ENCODE measurements at regions not wholly inside any gene's neighbourhood (a gene's known extent, or its start where the extent isn't known, plus 50 kb on each side); places are given as distances from the start of the nearest gene placed in this dataset.

GRCh38 chr12:13591488-13591887, 389.9 kb downstream of the GRIN2B start:
- peaks cover 3 to 41% (median 21%) of the 10 kb centered on the region in 4 donors for H3K4me1 ChIP-seq (ENCODE audit: control insufficient read depth in 4 of 4, insufficient read depth in 4 of 4, low read length in 3 of 4)
- H3K9ac ChIP-seq (ENCODE audit: low read depth in 1 of 2, low read length in 2 of 2): no peak overlapping the region
- H3K4me3 ChIP-seq (ENCODE audit: low read depth in 1 of 3, low read length in 3 of 3): no peak overlapping the region
- no peaks in the 10 kb centered on the region for H3K9me3 ChIP-seq (ENCODE audit: control insufficient read depth in 4 of 4, low read length in 3 of 4)
- no peak for TF ChIP-seq FOXA1 (IDR thresholded peaks at IDR 0.05)
- TF ChIP-seq, protein P1, sequence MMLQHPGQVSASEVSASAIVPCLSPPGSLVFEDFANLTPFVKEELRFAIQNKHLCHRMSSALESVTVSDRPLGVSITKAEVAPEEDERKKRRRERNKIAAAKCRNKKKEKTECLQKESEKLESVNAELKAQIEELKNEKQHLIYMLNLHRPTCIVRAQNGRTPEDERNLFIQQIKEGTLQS (IDR thresholded peaks at IDR 0.05): no peak
- TF ChIP-seq RXRA (IDR thresholded peaks at IDR 0.05): peak in 1 of 2 donors; percentile 39
- TF ChIP-seq SP1 (IDR thresholded peaks at IDR 0.05): peak; percentile 37
- TF ChIP-seq HNF4A (conservative IDR thresholded peaks at IDR 0.05): peak; percentile 62 to 72
- H3K27ac ChIP-seq (ENCODE audit: low read depth in 1 of 2, low read length in 2 of 2): peak overlapping the region in 1 of 2 donors; percentile 46
- no peak for DNase-seq (ENCODE audit: low spot score)
- no peaks in the 10 kb centered on the region for H3K36me3 ChIP-seq (ENCODE audit: control insufficient read depth in 4 of 4, insufficient read depth in 3 of 4, low read depth in 1 of 4, low read length in 3 of 4)
- H3K27me3 ChIP-seq (ENCODE audit: control insufficient read depth in 4 of 4, insufficient read depth in 4 of 4, low read length in 3 of 4): no peaks in the 10 kb centered on the region

DNA sequence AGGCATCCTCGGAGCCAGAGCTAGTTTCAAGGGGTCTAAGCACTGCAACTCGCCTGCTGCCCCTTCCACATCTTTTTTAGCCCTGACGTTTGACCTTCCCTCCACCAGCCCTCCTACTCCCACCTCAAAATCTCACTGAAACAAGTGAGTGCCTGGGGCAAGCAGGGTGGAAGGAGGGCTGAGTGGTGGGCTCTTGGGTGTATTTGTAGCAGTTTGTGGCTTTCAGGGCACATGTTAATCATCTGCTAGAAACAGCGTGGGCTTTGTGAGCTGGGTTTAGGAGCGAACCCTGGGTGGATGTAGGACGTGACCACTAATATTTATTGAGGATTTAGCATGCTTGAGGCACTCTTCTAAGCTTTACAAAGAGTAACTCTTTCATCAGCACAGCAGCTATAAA, 390.3 kb downstream of the GRIN2B start:
- no peak for DNase-seq (ENCODE audit: low spot score)
- Histone ChIP-seq H3K36me3 (ENCODE audit: control insufficient read depth in 4 of 4, insufficient read depth in 3 of 4, low read depth in 1 of 4, low read length in 3 of 4) (no peaks in the 10 kb centered on the region), H3K27me3 (ENCODE audit: control insufficient read depth in 4 of 4, insufficient read depth in 4 of 4, low read length in 3 of 4) (no peaks in the 10 kb centered on the region), H3K9me3 (ENCODE audit: control insufficient read depth in 4 of 4, low read length in 3 of 4) (no peaks in the 10 kb centered on the region), H3K4me3 (ENCODE audit: low read depth in 1 of 3, low read length in 3 of 3) (no peak overlapping the region), H3K9ac (ENCODE audit: low read depth in 1 of 2, low read length in 2 of 2) (no peak overlapping the region), H3K27ac (ENCODE audit: low read depth in 1 of 2, low read length in 2 of 2) (peak overlapping the region in 1 of 2 donors; percentile 46), H3K4me1 (ENCODE audit: control insufficient read depth in 4 of 4, insufficient read depth in 4 of 4, low read length in 3 of 4) (peaks cover 3 to 43% (median 21%) of the 10 kb centered on the region in 4 donors)
- TF ChIP-seq HNF4G (IDR thresholded peaks at IDR 0.05) (no peak), HNF4A (conservative IDR thresholded peaks at IDR 0.05) (no peak), FOXA1 (IDR thresholded peaks at IDR 0.05) (no peak), EGR1 (IDR thresholded peaks at IDR 0.05; ENCODE audit: low read depth in 2 of 2) (no peak), RAD21 (IDR thresholded peaks at IDR 0.05) (no peak), GABPA (IDR thresholded peaks at IDR 0.05 in 1 of 2, conservative IDR thresholded peaks at IDR 0.05 in 1 of 2) (no peak), TAF1 (conservative IDR thresholded peaks at IDR 0.05) (no peak), SP1 (IDR thresholded peaks at IDR 0.05) (no peak), YY1 (IDR thresholded peaks at IDR 0.05) (no peak)
- TF ChIP-seq, protein P1 (IDR thresholded peaks at IDR 0.05): no peak
- TF ChIP-seq, protein P2, sequence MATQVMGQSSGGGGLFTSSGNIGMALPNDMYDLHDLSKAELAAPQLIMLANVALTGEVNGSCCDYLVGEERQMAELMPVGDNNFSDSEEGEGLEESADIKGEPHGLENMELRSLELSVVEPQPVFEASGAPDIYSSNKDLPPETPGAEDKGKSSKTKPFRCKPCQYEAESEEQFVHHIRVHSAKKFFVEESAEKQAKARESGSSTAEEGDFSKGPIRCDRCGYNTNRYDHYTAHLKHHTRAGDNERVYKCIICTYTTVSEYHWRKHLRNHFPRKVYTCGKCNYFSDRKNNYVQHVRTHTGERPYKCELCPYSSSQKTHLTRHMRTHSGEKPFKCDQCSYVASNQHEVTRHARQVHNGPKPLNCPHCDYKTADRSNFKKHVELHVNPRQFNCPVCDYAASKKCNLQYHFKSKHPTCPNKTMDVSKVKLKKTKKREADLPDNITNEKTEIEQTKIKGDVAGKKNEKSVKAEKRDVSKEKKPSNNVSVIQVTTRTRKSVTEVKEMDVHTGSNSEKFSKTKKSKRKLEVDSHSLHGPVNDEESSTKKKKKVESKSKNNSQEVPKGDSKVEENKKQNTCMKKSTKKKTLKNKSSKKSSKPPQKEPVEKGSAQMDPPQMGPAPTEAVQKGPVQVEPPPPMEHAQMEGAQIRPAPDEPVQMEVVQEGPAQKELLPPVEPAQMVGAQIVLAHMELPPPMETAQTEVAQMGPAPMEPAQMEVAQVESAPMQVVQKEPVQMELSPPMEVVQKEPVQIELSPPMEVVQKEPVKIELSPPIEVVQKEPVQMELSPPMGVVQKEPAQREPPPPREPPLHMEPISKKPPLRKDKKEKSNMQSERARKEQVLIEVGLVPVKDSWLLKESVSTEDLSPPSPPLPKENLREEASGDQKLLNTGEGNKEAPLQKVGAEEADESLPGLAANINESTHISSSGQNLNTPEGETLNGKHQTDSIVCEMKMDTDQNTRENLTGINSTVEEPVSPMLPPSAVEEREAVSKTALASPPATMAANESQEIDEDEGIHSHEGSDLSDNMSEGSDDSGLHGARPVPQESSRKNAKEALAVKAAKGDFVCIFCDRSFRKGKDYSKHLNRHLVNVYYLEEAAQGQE (IDR thresholded peaks at IDR 0.05): no peak
- WGBS: 89% methylated on average over 6 of the region's 6 CpGs

- peaks cover 6 to 52% (median 28%) of the 10 kb centered on the region in 4 donors for H3K4me1 ChIP-seq (ENCODE audit: control insufficient read depth in 4 of 4, insufficient read depth in 4 of 4, low read length in 3 of 4)
- no peak overlapping the region for H3K9ac ChIP-seq (ENCODE audit: low read depth in 1 of 2, low read length in 2 of 2)
- H3K36me3 ChIP-seq (ENCODE audit: control insufficient read depth in 4 of 4, insufficient read depth in 3 of 4, low read depth in 1 of 4, low read length in 3 of 4): no peaks in the 10 kb centered on the region
- H3K9me3 ChIP-seq (ENCODE audit: control insufficient read depth in 4 of 4, low read length in 3 of 4): no peaks in the 10 kb centered on the region
- TF ChIP-seq FOXA1 (IDR thresholded peaks at IDR 0.05) (no peak), HNF4G (IDR thresholded peaks at IDR 0.05) (no peak), TAF1 (conservative IDR thresholded peaks at IDR 0.05) (no peak)
- TF ChIP-seq, protein P1 (IDR thresholded peaks at IDR 0.05): no peak
- no peak overlapping the region for H3K27ac ChIP-seq (ENCODE audit: low read depth in 1 of 2, low read length in 2 of 2)
- no peaks in the 10 kb centered on the region for H3K27me3 ChIP-seq (ENCODE audit: control insufficient read depth in 4 of 4, insufficient read depth in 4 of 4, low read length in 3 of 4)
- WGBS: 69% methylated on average over 4 of the region's 4 CpGs
- H3K4me3 ChIP-seq (ENCODE audit: low read depth in 1 of 3, low read length in 3 of 3): no peak overlapping the region
- DNase-seq (ENCODE audit: low spot score): no peak
These were observed 392.0 kb downstream of the EMP1 start for GRCh38 chr12:13588574-13588973.

All from liver (tissue), 7 donors.